Keratinocyte (primary cell): ENCODE measurements at regions not wholly inside any gene's neighbourhood (a gene's known extent, or its start where the extent isn't known, plus 50 kb on each side); places are given as distances from the start of the nearest gene placed in this dataset.

Experiments
- DNase-seq: peaks from one replicate; pipeline ENCODE4 v3.0.0-alpha.2; 2011; ENCODE audit warnings: low read depth, missing footprints, low spot score
- FAIRE-seq: peaks from 2 replicates; lab custom pipeline; 2011; peaks lifted over from hg19 to GRCh38; lab: Jason Lieb, UNC
- H2AFZ ChIP-seq: 2 replicates; pipeline ENCODE4 v1.6.0; 2012; ENCODE audit warnings: low read length, control low read depth, inconsistent platforms; ENCODE audit not compliant: control insufficient read depth
- H3K27ac ChIP-seq: 2 replicates; pipeline ENCODE4 v1.5.1; 2011; ENCODE audit warnings: low read length; ENCODE audit not compliant: control insufficient read depth, insufficient read depth
- H3K27me3 ChIP-seq: 3 replicates; pipeline ENCODE4 v1.6.0; 2011; ENCODE audit warnings: low read length; ENCODE audit not compliant: control insufficient read depth, insufficient read depth; ENCODE audit errors: extremely low read depth
- H3K36me3 ChIP-seq, 2 experiments: 2 replicates in 1 of 2; 3 replicates in 1 of 2; pipeline ENCODE4 v1.5.1; 2011; ENCODE audit warnings: low read length in 2 of 2, mild to moderate bottlenecking in 1 of 2; ENCODE audit not compliant: control insufficient read depth in 2 of 2, insufficient read depth in 2 of 2; ENCODE audit errors: extremely low read depth in 1 of 2
- H3K4me1 ChIP-seq: 3 replicates; pipeline ENCODE4 v1.5.1; 2011; ENCODE audit warnings: low read length; ENCODE audit not compliant: control insufficient read depth, insufficient read depth; ENCODE audit errors: extremely low read depth
- H3K4me2 ChIP-seq: 3 replicates; pipeline ENCODE4 v1.6.0; 2011; ENCODE audit warnings: low read depth, low read length; ENCODE audit not compliant: control insufficient read depth, insufficient read depth; ENCODE audit errors: extremely low read depth
- H3K4me3 ChIP-seq, 3 experiments: fragments of 200-600 bp in 1 of 3; sonication (generic) in 1 of 3; 2 replicates in 2 of 3; 3 replicates in 1 of 3; pipeline ENCODE4 v1.5.1; 2011 to 2016; ENCODE audit warnings: low read length in 3 of 3, mild to moderate bottlenecking in 3 of 3, control low read depth in 2 of 3, inconsistent platforms in 1 of 3, low read depth in 1 of 3, mixed read lengths in 1 of 3, mixed run types in 1 of 3, moderate library complexity in 1 of 3; ENCODE audit not compliant: control insufficient read depth in 2 of 3, insufficient read depth in 2 of 3; ENCODE audit errors: extremely low read depth in 1 of 3
- H3K79me2 ChIP-seq: 2 replicates; pipeline ENCODE4 v1.6.0; 2012; ENCODE audit warnings: low read length; ENCODE audit not compliant: control insufficient read depth, insufficient read depth
- H3K9ac ChIP-seq: 3 replicates; pipeline ENCODE4 v1.6.0; 2011; ENCODE audit warnings: low read length; ENCODE audit not compliant: control insufficient read depth, insufficient read depth; ENCODE audit errors: extremely low read depth
- H3K9me1 ChIP-seq: 3 replicates; pipeline ENCODE4 v1.6.0; 2011; ENCODE audit warnings: low read length; ENCODE audit not compliant: control insufficient read depth, insufficient read depth; ENCODE audit errors: extremely low read depth
- H3K9me3 ChIP-seq: 2 replicates; pipeline ENCODE4 v1.5.1; 2012; ENCODE audit warnings: low read depth, low read length; ENCODE audit not compliant: control insufficient read depth
- H4K20me1 ChIP-seq: 3 replicates; pipeline ENCODE4 v1.6.0; 2011; ENCODE audit warnings: low read length; ENCODE audit not compliant: control insufficient read depth, insufficient read depth; ENCODE audit errors: extremely low read depth
- EZH2 ChIP-seq: IDR thresholded peaks from one replicate; pipeline ENCODE4 v1.6.1; 2012; ENCODE audit warnings: inconsistent platforms, mild to moderate bottlenecking, low read length, moderate library complexity
- dilution Hi-C: fragments of 300-500 bp; cut with MboI; formaldehyde crosslinking; loops from one replicate; pipeline ENCODE4 v1.7.0; 2020; ENCODE audit warnings: low sequenced_read_pairs; ENCODE audit not compliant: extremely low pct_ligation_motif_present
- TF ChIP-seq, protein P1 (sequence below), 3 experiments: IDR thresholded peaks in 1 of 3; conservative IDR thresholded peaks in 1 of 3; optimal IDR thresholded peaks in 1 of 3; 2 replicates in 2 of 3; 3 replicates in 1 of 3; pipeline versions ENCODE3 to v1.5.1; 2011; ENCODE audit warnings: low read length in 3 of 3, mild to moderate bottlenecking in 3 of 3, moderate library complexity in 2 of 3, control low read depth in 1 of 3, inconsistent platforms in 1 of 3; ENCODE audit not compliant: insufficient read depth in 2 of 3; ENCODE audit errors: extremely low read depth in 1 of 3

DNA sequence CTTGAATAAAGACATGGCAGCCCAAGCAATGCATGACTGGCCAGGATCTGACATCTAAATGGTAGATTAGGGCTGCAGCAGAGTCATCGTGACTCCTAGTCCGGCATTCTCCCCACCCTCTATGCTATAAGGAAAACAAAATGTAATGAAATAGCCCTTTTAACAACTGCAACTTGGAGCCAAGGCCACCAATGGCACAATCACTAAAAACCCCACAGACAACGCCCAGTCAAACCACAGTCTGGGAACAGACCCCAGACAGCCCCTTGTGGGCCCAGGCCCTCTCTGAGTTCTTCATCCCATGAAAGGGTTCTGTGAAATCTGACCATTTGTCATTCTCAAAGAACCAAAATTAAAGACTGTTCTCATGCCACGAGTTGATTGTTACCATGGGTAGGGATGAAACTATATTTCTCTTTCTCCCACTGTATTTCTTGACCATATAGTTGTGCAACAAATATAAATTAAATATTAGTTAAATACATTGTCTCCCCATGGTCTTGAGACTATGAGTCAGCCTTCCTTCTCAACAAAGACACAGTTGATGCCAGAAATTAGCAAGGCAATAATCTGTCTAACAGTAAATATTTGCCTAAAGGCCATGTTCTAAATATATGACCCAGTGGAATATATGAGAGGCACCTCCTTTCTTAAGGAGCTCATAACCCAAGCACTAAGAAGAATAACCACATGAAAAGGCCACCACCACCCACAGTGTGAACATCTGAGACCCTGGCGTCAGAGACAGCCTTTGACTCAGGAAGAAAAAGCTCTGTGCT is 85.6 kb upstream of the SSTR4 start:
- Histone ChIP-seq H3K79me2 (no peaks in the 10 kb centered on the region), H3K27ac (no peak overlapping the region), H3K9me3 (no peaks in the 10 kb centered on the region), H3K9ac (no peak overlapping the region), H3K4me2 (no peak overlapping the region), H4K20me1 (no peaks in the 10 kb centered on the region), H3K4me3 (no peak overlapping the region), H3K4me1 (no peaks in the 10 kb centered on the region), H3K36me3 (no peaks in the 10 kb centered on the region), H3K9me1 (no peaks in the 10 kb centered on the region), H2AFZ (no peak overlapping the region), H3K27me3 (peaks cover 18% of the 10 kb centered on the region)
- no peak for FAIRE-seq
- DNase-seq, result no peak
- TF ChIP-seq EZH2, result no peak
- TF ChIP-seq, protein P1, sequence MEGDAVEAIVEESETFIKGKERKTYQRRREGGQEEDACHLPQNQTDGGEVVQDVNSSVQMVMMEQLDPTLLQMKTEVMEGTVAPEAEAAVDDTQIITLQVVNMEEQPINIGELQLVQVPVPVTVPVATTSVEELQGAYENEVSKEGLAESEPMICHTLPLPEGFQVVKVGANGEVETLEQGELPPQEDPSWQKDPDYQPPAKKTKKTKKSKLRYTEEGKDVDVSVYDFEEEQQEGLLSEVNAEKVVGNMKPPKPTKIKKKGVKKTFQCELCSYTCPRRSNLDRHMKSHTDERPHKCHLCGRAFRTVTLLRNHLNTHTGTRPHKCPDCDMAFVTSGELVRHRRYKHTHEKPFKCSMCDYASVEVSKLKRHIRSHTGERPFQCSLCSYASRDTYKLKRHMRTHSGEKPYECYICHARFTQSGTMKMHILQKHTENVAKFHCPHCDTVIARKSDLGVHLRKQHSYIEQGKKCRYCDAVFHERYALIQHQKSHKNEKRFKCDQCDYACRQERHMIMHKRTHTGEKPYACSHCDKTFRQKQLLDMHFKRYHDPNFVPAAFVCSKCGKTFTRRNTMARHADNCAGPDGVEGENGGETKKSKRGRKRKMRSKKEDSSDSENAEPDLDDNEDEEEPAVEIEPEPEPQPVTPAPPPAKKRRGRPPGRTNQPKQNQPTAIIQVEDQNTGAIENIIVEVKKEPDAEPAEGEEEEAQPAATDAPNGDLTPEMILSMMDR (optimal IDR thresholded peaks at IDR 0.05 in 1 of 3, IDR thresholded peaks at IDR 0.05 in 1 of 3, conservative IDR thresholded peaks at IDR 0.05 in 1 of 3; ENCODE audit: extremely low read depth in 1 of 3, insufficient read depth in 2 of 3, low read length in 3 of 3), result no peak
- dilution Hi-C loops, result no loop called here

DNA sequence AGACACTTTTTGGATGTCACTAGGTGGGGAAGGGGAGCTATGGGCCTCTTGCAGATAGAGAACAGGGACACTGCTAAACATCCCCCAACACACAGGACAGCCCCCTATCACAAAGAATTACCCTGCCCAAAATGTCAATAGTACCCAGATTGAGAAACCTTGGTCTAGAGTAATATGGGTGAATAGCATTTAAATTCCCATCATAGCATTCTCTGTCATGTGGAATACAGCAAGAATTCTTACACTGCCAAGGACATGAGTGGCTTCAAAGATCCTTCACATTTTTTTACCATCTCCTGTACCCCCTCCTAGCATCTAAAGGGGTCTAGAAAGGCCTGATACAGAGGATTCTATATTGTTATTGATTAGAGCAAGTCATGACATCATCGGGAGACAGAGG is 83.1 kb upstream of the SSTR4 start:
- no peaks in the 10 kb centered on the region for H3K9me1 ChIP-seq
- H3K79me2 ChIP-seq, result no peaks in the 10 kb centered on the region
- no peak overlapping the region for H3K4me3 ChIP-seq
- no peak overlapping the region for H2AFZ ChIP-seq
- TF ChIP-seq EZH2, result no peak
- TF ChIP-seq, protein P1 (optimal IDR thresholded peaks at IDR 0.05 in 1 of 3, IDR thresholded peaks at IDR 0.05 in 1 of 3, conservative IDR thresholded peaks at IDR 0.05 in 1 of 3; ENCODE audit: extremely low read depth in 1 of 3, insufficient read depth in 2 of 3, low read length in 3 of 3), result no peak
- no peak overlapping the region for H3K27ac ChIP-seq
- FAIRE-seq (no peak), DNase-seq (no peak)
- dilution Hi-C loops, result no loop called here
- H3K9me3 ChIP-seq, result no peaks in the 10 kb centered on the region
- no peak overlapping the region for H3K9ac ChIP-seq
- peaks cover 14% of the 10 kb centered on the region for H3K27me3 ChIP-seq
- H3K4me2 ChIP-seq, result no peak overlapping the region
- no peaks in the 10 kb centered on the region for H3K36me3 ChIP-seq
- no peaks in the 10 kb centered on the region for H3K4me1 ChIP-seq
- no peaks in the 10 kb centered on the region for H4K20me1 ChIP-seq
